ENCODE measurements at regions not wholly inside any gene's neighbourhood (a gene's known extent, or its start where the extent isn't known, plus 50 kb on each side); places are given as distances from the start of the nearest gene placed in this dataset.

DNA sequence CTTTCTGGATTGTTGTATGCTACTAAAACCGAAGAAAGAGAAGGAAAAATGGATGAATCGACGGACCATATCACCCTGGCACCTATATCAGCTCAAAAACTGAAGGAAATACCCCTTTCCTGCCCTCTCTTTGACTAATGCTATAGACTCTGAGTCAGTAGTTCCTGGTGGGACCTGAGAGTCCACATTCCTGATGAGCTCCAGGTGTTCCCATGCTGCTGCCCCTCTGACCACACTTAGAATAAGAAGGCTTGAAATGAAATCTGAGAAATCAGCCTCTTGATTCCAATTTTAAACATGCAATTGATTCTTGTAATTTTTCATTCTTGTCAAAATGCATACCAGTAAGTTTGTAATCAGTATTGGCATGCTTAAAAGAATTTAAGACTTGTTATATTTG lies 75.2 kb downstream of the PRL start:
- TF ChIP-seq POLR2A (IDR thresholded peaks at IDR 0.05), result no peak
- TF ChIP-seq CTCF (IDR thresholded peaks at IDR 0.05), result no peak
